NCI-H69 (cell line): ENCODE measurements at regions not wholly inside any gene's neighbourhood (a gene's known extent, or its start where the extent isn't known, plus 50 kb on each side); places are given as distances from the start of the nearest gene placed in this dataset.

Experiments
- DNase-seq: peaks from one replicate; lab custom pipeline; 2025; lab: John Stamatoyannopoulos, UW

DNA sequence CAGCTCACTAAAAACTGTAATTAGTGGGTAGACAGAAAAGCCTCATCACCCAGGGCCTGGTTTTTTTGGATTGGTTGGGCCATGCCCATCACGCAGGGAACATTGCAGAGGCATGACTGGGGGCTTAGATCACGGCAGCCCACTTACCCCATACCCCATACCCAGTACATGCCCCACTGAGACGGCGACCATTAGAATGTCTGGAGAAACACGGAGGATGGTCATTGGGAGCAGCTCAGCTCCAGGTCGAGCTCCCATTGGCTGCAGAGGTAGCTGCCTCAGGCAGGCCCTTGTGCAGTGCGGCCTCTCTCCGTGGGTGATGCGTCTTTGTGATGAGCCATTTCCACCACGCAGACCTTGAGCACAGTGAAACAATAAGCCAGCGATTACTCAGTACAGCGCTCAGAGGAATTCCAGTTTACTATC is 204.0 kb downstream of the GADD45G start:
- DNase-seq, result peak; percentile 62

DNA sequence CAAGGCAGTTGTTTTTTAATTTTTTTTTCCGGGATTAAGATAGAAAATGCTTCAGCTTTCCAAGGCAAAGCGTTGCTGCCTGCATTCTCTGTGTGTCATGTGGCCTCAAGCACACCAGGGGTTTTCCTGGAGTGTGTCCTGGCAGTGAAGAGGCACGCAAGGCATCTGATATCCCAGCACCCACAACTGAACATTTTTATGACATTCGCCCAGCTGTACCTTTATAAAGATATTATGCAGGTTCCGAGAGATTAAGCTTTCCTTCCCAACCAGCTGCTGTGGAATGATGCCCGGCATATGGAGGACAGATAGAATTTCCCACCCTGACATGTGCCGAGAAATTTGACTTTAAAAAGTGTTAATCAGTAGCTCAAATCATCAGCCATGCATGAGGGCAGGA is 205.6 kb downstream of the GADD45G start:
- peak; percentile 79 for DNase-seq

GRCh38 chr9:89811356-89811755 is 206.5 kb downstream of the GADD45G start:
- no peak for DNase-seq

DNA sequence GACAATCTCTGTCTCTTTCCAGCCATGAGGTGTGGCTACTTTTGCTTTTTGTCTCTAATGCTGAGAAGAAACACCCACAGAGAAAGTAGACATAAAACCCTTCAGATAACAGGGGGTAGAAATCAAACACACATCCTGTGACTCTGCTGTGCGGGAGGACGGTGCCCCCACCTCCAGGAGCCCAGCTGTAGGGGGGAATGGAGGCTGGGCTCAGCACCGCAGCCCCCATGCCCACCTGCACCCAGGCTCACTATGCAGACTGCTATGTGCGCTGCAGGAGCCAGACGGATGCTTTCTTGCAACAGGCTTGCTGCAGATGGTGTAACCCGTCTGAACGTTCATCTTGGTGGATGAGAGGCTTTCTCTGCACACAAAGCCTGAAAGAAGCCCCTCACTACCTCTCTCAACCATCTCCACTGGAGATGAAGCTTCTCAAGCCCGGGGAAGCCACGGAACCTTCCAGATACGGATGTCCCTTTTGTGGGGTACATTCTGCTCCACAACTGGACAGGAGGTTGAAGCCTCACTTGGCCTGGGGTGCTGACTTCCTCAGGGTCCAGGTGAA is 207.2 kb downstream of the GADD45G start:
- no peak for DNase-seq

DNA sequence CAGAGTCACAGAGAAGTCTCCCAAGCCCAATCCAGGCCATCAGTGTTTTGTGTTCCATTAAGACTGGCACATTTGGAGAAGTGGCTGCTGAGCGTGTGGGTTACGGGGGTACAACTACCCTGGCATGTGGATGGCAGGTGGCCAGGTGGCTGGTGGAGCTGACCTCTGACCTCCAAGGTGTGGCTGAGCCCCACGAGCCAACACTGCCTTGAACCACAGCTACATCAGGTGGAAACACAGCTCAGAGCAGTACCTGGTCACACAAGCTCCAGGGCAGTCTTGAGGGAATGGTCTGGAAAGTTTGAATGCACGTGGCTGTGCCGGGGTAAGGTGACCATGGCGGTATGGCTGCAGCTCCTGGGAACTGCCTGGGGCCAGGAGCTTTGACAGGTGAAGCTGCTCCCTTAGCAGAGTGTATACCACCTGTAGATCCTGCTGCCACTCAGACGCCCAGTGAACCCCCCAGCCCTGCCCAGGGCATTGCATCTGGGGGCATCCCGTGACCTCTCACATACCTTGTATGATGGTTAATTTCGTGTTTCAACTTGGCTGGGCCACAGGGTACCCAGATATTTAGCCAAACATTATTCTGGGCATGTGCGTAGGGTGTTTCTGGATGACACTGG is 207.9 kb downstream of the GADD45G start:
- DNase-seq, result no peak

GRCh38 chr9:89813482-89813881 is 208.7 kb downstream of the GADD45G start:
- no peak for DNase-seq

DNA sequence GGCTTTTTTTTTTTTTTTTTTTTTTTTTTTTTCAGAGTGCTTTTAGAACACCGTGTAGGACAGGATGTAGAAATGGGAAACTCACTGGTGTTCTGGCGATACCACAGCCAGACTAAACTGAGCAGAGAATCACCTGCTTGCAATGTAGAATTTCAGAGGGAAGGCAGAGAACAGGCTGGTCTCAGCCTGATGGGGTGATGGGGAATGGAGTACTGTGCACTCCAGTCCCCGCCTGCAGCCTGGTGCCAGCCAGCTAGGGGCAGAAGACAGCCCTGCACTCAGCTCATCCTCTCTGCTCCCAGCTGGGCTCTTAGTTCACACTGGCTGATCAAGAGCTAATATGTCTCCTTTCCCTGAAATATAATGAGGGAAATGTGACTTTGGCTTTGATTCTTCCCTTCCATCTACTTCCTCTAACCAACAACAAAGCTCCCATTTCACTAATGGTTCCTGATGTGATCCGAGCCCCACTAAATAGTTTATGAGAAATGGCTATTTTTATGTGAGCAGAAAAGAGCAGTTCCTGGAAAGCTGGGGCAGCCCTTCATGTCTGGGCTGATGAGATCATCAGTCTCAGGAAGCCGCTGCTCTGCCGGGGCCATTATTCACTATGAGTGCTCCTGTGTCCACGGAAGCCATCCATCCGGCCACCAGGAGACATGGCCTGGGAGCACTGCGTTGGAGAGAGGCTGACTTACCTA is 209.7 kb downstream of the GADD45G start:
- peak; percentile 70 for DNase-seq

- peak; percentile 48 for DNase-seq
Measured at GRCh38 chr9:89815061-89815902, 210.5 kb downstream of the GADD45G start.

- DNase-seq, result peak; percentile 70
Measured at GRCh38 chr9:89815903-89816573, 211.2 kb downstream of the GADD45G start.

DNA sequence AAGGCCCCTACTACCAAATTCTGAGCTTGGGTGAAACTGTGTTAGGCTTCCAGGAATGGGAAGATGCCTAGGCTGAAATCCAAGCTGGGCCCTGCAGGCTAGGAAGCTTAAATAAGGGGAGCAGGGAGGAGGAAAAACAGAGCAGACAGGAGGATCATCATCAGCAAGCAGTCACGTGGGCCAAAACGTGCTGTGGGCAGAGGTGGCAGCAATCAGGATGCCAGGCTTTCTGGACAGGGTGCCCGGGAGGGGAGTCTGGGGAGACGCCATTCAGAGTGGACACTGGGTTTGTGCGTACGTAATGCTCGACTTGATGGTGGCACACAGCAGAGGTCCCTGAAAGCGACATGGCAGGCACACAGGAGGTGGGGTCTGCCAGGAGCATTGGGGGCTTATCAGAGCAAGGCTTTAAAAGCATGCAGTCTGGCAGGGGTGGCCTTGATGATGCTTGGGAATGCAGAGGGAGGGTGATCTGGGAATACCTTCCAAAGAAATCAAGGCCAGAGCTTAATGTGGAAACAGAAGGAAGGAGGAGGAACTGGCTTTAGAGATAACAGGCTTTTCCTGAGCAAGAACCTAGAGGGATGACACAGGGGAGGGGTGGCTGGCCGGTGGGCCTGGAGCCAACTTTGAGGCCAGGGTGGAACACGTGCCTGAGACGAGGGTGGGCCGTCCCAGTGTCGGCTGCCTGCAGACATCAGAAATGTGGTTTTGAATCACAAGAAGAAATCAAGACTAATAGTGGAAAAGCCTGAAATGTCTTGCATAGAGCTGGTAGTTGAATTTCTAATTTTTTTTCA is 212.5 kb downstream of the GADD45G start:
- DNase-seq, result no peak

DNA sequence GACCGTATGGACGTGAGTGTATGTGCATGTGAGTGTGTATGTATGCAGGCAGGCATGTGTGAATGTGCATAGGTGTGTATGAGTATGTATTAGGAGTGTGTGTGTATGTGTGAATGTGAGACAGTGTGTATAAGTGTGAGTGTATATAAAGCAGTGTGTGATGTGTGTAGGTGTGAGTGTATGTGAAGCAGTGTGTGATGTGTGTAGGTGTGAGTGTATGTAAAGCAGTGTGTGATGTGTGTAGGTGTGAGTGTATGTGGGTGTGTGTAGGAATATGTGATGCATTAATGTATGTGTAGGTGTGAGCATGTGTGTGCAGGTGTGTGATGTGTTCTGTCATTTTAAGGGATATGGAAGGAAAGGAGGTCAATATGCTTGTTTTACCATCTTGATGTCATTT is 215.5 kb downstream of the GADD45G start:
- DNase-seq, result no peak

DNA sequence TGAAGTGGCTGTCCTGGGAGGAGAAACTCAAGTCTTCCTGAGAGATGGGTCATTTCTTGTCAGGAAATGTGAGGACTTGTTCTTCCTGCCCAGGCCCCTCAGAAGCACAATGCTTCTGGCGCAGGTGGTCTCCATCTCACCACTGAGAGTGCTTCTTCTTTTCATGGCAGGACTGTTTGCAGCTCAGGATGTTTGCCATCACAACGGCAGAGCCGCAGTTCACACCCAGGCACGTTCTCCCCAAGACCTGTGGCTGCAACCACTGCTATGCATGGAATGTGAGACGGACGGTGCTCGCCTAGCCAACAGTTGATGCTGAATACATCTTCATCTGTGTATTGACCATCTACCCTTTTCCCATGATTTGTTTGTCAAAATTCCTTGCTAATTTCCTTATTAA is 216.3 kb downstream of the GADD45G start:
- no peak for DNase-seq

- no peak for DNase-seq
Measured at GRCh38 chr9:89822996-89823395, 218.2 kb downstream of the GADD45G start.

GRCh38 chr9:89825669-89826068 is 220.9 kb downstream of the GADD45G start:
- no peak for DNase-seq

DNA sequence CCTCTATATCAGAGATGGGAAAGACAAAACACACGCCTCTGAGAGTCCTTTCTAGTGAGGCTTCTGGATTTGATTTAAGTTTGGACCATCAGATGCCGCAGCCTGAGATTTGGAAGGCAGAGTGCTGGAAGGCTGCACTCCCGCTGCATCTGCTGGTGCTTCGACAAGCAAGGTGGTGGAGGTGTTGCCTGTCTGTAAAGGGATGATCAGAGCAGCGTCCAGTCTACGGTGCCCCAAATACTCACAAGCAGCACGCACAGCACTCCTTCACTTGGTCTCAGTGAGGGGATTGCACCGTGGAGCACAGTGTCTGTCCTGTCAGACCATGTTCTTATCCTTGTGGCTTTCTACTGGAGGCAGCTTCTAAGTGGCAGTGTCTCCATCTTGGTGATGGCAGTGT is 221.4 kb downstream of the GADD45G start:
- DNase-seq, result no peak

- no peak for DNase-seq
Measured at GRCh38 chr9:89829346-89829745, 224.5 kb downstream of the GADD45G start.

- no peak for DNase-seq
Measured at GRCh38 chr9:89835666-89836065, 230.9 kb downstream of the GADD45G start.

DNA sequence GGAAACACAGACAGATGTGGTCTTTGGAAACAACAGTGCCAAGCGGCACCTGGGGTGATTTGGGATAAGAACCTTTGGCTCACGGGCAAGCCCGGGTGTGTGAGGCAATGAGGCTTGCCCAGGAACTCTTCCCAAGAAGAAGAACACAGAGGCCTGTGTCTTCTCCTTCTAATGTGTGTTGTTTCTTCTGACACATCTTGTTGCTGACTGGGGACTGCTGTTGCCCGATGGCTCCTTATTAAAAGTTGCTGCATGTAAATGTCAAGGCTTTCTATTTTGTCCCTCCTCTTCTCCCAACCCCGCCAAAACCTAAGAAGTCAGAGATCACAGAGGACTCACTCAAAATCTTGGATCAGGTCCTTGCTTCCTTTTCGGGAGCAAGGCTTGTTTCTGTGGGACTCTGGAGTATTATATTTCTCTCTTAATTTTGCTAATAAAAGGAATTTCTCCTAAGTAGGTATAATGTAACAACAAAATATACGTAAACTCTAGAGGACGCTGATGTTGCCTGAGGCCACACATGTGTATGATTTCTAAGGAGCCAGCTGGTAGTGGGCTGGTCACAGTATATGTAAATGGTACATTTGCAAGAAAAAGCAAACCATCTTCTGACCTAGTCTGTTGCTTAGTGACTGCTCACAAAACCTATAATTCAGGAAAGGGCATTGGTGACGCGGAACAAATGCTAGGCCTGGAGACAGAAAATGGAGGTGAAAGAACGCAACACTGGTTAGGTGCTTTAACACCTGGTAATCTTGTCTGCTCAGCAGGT is 232.5 kb downstream of the GADD45G start:
- peak; percentile 94 for DNase-seq

- no peak for DNase-seq
Measured at GRCh38 chr9:89837934-89838310, 233.1 kb downstream of the GADD45G start.

GRCh38 chr9:89838621-89839020 is 233.8 kb downstream of the GADD45G start:
- DNase-seq, result peak; percentile 28
